ENCODE measurements at regions not wholly inside any gene's neighbourhood (a gene's known extent, or its start where the extent isn't known, plus 50 kb on each side); places are given as distances from the start of the nearest gene placed in this dataset.

GRCh38 chr15:24764375-24765171, 89.0 kb downstream of the NPAP1 start:
- POLR2A ChIA-PET: interaction anchor here (0.6 kb wide), 1 partner anchor 1028 kb away, joined by 3 read pairs; no protein-coding TSS in a partner anchor
- DNase-seq (ENCODE audit: extremely low spot score): no peak
- CTCF ChIA-PET: no interaction called here
- no peak for TF ChIP-seq BHLHE40 (IDR thresholded peaks at IDR 0.05; ENCODE audit: borderline replicate concordance)
- no peak for TF ChIP-seq ELF4 (IDR thresholded peaks at IDR 0.05)
- no peak for TF ChIP-seq L3MBTL2 (conservative IDR thresholded peaks at IDR 0.05)

GRCh38 chr15:24766511-24767133, 91.0 kb downstream of the NPAP1 start:
- ChIA-PET POLR2A (no interaction called here), CTCF (no interaction called here)
- no peak for DNase-seq (ENCODE audit: extremely low spot score)
- no peak for TF ChIP-seq CTBP1 (IDR thresholded peaks at IDR 0.05; ENCODE audit: borderline replicate concordance)
- no peak for TF ChIP-seq FOXK2 (IDR thresholded peaks at IDR 0.05)
- TF ChIP-seq HDGF (IDR thresholded peaks at IDR 0.05; ENCODE audit: borderline replicate concordance): no peak
- no peak for TF ChIP-seq PKNOX1 (IDR thresholded peaks at IDR 0.05)
- no peak for TF ChIP-seq NFRKB (IDR thresholded peaks at IDR 0.05)
- TF ChIP-seq ARNT (IDR thresholded peaks at IDR 0.05): no peak
- no peak for TF ChIP-seq SP1 (IDR thresholded peaks at IDR 0.05)

GRCh38 chr15:24772266-24772665, 96.7 kb downstream of the NPAP1 start:
- ChIA-PET POLR2A (no interaction called here), CTCF (no interaction called here)
- TF ChIP-seq ZNF384 (IDR thresholded peaks at IDR 0.05): no peak
- no peak for TF ChIP-seq BHLHE40 (IDR thresholded peaks at IDR 0.05; ENCODE audit: borderline replicate concordance)
- TF ChIP-seq PKNOX1 (IDR thresholded peaks at IDR 0.05): no peak
- no peak for TF ChIP-seq LEF1 (IDR thresholded peaks at IDR 0.05; ENCODE audit: borderline replicate concordance)
- TF ChIP-seq FOXK2 (IDR thresholded peaks at IDR 0.05): no peak
- TF ChIP-seq SUZ12 (IDR thresholded peaks at IDR 0.05): no peak
- no peak for TF ChIP-seq ELF4 (IDR thresholded peaks at IDR 0.05)
- no peak for TF ChIP-seq L3MBTL2 (conservative IDR thresholded peaks at IDR 0.05)
- no peak for TF ChIP-seq FOXA1 (IDR thresholded peaks at IDR 0.05)
- TF ChIP-seq CTBP1 (IDR thresholded peaks at IDR 0.05; ENCODE audit: borderline replicate concordance): no peak
- no peak for TF ChIP-seq SP1 (IDR thresholded peaks at IDR 0.05)
- TF ChIP-seq ARNT (IDR thresholded peaks at IDR 0.05): no peak
- no peak for TF ChIP-seq TARDBP (IDR thresholded peaks at IDR 0.05)
- TF ChIP-seq HDGF (IDR thresholded peaks at IDR 0.05; ENCODE audit: borderline replicate concordance): no peak
- TF ChIP-seq NFRKB (IDR thresholded peaks at IDR 0.05): no peak
- no peak for TF ChIP-seq FOXM1 (IDR thresholded peaks at IDR 0.05; ENCODE audit: borderline replicate concordance)
- no peak for DNase-seq (ENCODE audit: extremely low spot score)

GRCh38 chr15:24772686-24773373, 97.3 kb downstream of the NPAP1 start:
- TF ChIP-seq BHLHE40 (IDR thresholded peaks at IDR 0.05; ENCODE audit: borderline replicate concordance) (no peak), TARDBP (IDR thresholded peaks at IDR 0.05) (no peak), SP1 (IDR thresholded peaks at IDR 0.05) (no peak), FOXM1 (IDR thresholded peaks at IDR 0.05; ENCODE audit: borderline replicate concordance) (no peak), ARNT (IDR thresholded peaks at IDR 0.05) (no peak), NFRKB (IDR thresholded peaks at IDR 0.05) (no peak), PKNOX1 (IDR thresholded peaks at IDR 0.05) (no peak), LEF1 (IDR thresholded peaks at IDR 0.05; ENCODE audit: borderline replicate concordance) (no peak), FOXA1 (IDR thresholded peaks at IDR 0.05) (no peak), SUZ12 (IDR thresholded peaks at IDR 0.05) (no peak), L3MBTL2 (conservative IDR thresholded peaks at IDR 0.05) (no peak), FOXK2 (IDR thresholded peaks at IDR 0.05) (no peak), ZNF384 (IDR thresholded peaks at IDR 0.05) (no peak), CTBP1 (IDR thresholded peaks at IDR 0.05; ENCODE audit: borderline replicate concordance) (no peak), HDGF (IDR thresholded peaks at IDR 0.05; ENCODE audit: borderline replicate concordance) (no peak), ELF4 (IDR thresholded peaks at IDR 0.05) (no peak)
- CTCF ChIA-PET: no interaction called here
- POLR2A ChIA-PET: no interaction called here
- DNase-seq (ENCODE audit: extremely low spot score): no peak

GRCh38 chr15:24777307-24777706, 101.7 kb downstream of the NPAP1 start:
- TF ChIP-seq CTBP1 (IDR thresholded peaks at IDR 0.05; ENCODE audit: borderline replicate concordance) (no peak), FOXK2 (IDR thresholded peaks at IDR 0.05) (no peak), FOXM1 (IDR thresholded peaks at IDR 0.05; ENCODE audit: borderline replicate concordance) (no peak), SP1 (IDR thresholded peaks at IDR 0.05) (no peak), ZNF384 (IDR thresholded peaks at IDR 0.05) (no peak), ARNT (IDR thresholded peaks at IDR 0.05) (no peak), BHLHE40 (IDR thresholded peaks at IDR 0.05; ENCODE audit: borderline replicate concordance) (no peak), SUZ12 (IDR thresholded peaks at IDR 0.05) (no peak), TARDBP (IDR thresholded peaks at IDR 0.05) (no peak), NFRKB (IDR thresholded peaks at IDR 0.05) (no peak), L3MBTL2 (conservative IDR thresholded peaks at IDR 0.05) (no peak), HDGF (IDR thresholded peaks at IDR 0.05; ENCODE audit: borderline replicate concordance) (no peak)
- ChIA-PET CTCF (no interaction called here), POLR2A (no interaction called here)
- DNase-seq (ENCODE audit: extremely low spot score): no peak
